Heart right ventricle (tissue), 16 donors: ENCODE measurements at regions not wholly inside any gene's neighbourhood (a gene's known extent, or its start where the extent isn't known, plus 50 kb on each side); places are given as distances from the start of the nearest gene placed in this dataset.

Source experiments
- ATAC-seq, 8 donors: fragments of 200-7000 bp; cut with Tn5 transposase; one replicate each; pipeline ENCODE4 v1.9.1; 2020; ENCODE audit warnings: mild to moderate bottlenecking in 8 of 8, moderate library complexity in 8 of 8, moderate number of reproducible peaks in 1 of 8
- DNase-seq, 2 donors: peaks; one replicate each; pipeline ENCODE4 v3.0.0-alpha.2; 2020
- H3K27ac ChIP-seq, 10 donors: fragments of 200-600 bp; sonication (generic) in 2 of 10; one replicate each; pipeline versions ENCODE4 v1.5.0 to v1.8.0; 2020 to 2022; ENCODE audit warnings: mild to moderate bottlenecking in 3 of 10
- H3K27me3 ChIP-seq, 7 donors: fragments of 200-600 bp; one replicate each; pipeline ENCODE4 v1.8.0; 2021 to 2022; ENCODE audit warnings: mild to moderate bottlenecking in 2 of 7
- H3K36me3 ChIP-seq, 9 donors: fragments of 200-600 bp; sonication (generic) in 1 of 9; one replicate each; pipeline versions ENCODE4 v1.5.0 to v1.8.0; 2020 to 2022; ENCODE audit warnings: mild to moderate bottlenecking in 2 of 9
- H3K4me1 ChIP-seq, 9 donors: fragments of 200-600 bp; sonication (generic) in 1 of 9; one replicate each; pipeline versions ENCODE4 v1.5.0 to v1.8.0; 2020 to 2022; ENCODE audit warnings: mild to moderate bottlenecking in 4 of 9
- H3K4me3 ChIP-seq, 10 donors: fragments of 200-600 bp; sonication (generic) in 2 of 10; one replicate each; pipeline versions ENCODE4 v1.5.0 to v1.8.0; 2020 to 2022; ENCODE audit warnings: mild to moderate bottlenecking in 7 of 10, moderate library complexity in 2 of 10
- H3K9me3 ChIP-seq, 11 donors: fragments of 200-600 bp in 10 of 11; sonication (generic) in 2 of 11; one replicate each; pipeline versions ENCODE4 v1.5.0 to v1.8.0; 2013 to 2022; ENCODE audit warnings: mild to moderate bottlenecking in 2 of 11, control low read depth in 1 of 11, moderate library complexity in 1 of 11
- CTCF ChIP-seq, 9 donors: fragments of 200-600 bp; sonication (generic) in 2 of 9; IDR thresholded peaks; one replicate each; pipeline versions ENCODE4 v1.5.0 to v1.8.0; 2021 to 2022; ENCODE audit warnings: antibody characterized with exemption in 9 of 9, mild to moderate bottlenecking in 5 of 9, moderate library complexity in 1 of 9
- WGBS, 2 donors: extraction: QIAGEN DNeasy Blood & Tissue Kit; methylation state at CpG; one replicate each; pipeline ENCODE4 v1.1.7; 2013; ENCODE audit warnings: inconsistent platforms in 1 of 2; 5-methylcytosine and 5-hydroxymethylcytosine counted together
- intact Hi-C, 10 donors: fragments of 100-400 bp; cut with DNase I; formaldehyde crosslinking; loops; one replicate each; pipeline versions ENCODE4 v1.11.1 to v1.14.2; 2022
- donor health status: Arrhythmogenic right ventricular cardiomyopathy.
- donor health status: ischemic (EF 13 %, LVEDD 7.1; RV severe dilation, severe dysfunction).
- donor health status: healthy with polysubstance abuse.
- donor health status: DM: no; HTN: yes; CAD: no.
- donor health status: DM: no; HTN: no; CAD: no.
- donor health status: ischemic (EF 25% LVEDD 6.9; RV normal size, moderate dysfunction).
- donor health status: ischemic (EF 25% LVEDD 5.7; RV mildly dilated, moderate dysfunction).
- donor health status: healthy.
- donor health status: DM: yes; HTN: yes; CAD: no.
- donor health status: Ischemic cardiomyopathy.
- donor health status: ischemic (EF 35%, LVEDD 5.7; RV mildly dilated, moderate dysfunction).
- donor health status: nonischemic (EF 11% LVEDD 7.7; RV severe dilation, severe dysfunction).
- donor health status: DM: yes; HTN: yes; CAD: no.
- donor health status: PGD.
- donor health status: ischemic (EF 29% LVEDD 5.4; RV normal size, mild dysfunction).
- donor health status: nonischemic (EF 23%, LVEDD 6.1; RV moderate dilation, normal function).

- no peak for ATAC-seq
- 74 to 78% methylated on average over 6 of the region's 6 CpGs for WGBS, 2 donors
These were observed 203.0 kb downstream of the MED10 start for GRCh38 chr5:6175172-6175854.

DNA sequence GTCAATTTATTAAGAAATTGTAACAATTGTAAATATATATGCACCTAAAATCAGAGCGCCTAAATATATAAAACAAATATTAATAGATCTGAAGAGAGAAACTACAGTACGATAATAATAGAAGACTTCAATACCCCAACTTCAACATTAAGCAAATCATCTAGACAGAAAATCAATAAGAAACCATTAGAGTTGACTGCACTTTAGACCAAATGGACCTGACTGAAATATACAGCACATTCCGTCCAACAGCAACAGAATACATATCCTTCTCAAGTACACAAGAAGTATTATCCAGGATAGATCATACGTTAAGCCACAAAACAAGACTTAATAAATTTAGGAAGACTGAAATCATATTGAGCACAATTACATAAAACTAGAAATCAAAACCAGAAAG is 208.7 kb downstream of the MED10 start:
- ATAC-seq (no peak), DNase-seq (no peak)
- intact Hi-C loops: no loop called here
- TF ChIP-seq CTCF (IDR thresholded peaks at IDR 0.05): no peak
- WGBS, 2 donors: 80 to 81% methylated on average over 4 of the region's 4 CpGs
- H3K9me3 ChIP-seq: no peaks in the 10 kb centered on the region
- no peaks in the 10 kb centered on the region for H3K4me1 ChIP-seq
- H3K27ac ChIP-seq: no peak overlapping the region
- H3K27me3 ChIP-seq: peaks cover 0 to 2% (median 0%) of the 10 kb centered on the region in 7 donors
- no peak overlapping the region for H3K4me3 ChIP-seq
- H3K36me3 ChIP-seq: no peaks in the 10 kb centered on the region

More at GRCh38 chr5:6175172-6175854, 203.0 kb downstream of the MED10 start:
- H3K4me1 ChIP-seq: no peaks in the 10 kb centered on the region
- H3K27ac ChIP-seq: no peak overlapping the region
- H3K27me3 ChIP-seq: peaks cover 0 to 3% (median 0%) of the 10 kb centered on the region in 7 donors
- intact Hi-C loops: no loop called here
- no peaks in the 10 kb centered on the region for H3K36me3 ChIP-seq
- no peaks in the 10 kb centered on the region for H3K9me3 ChIP-seq
- no peak overlapping the region for H3K4me3 ChIP-seq
- no peak for DNase-seq
- TF ChIP-seq CTCF (IDR thresholded peaks at IDR 0.05): no peak

GRCh38 chr5:6166698-6167394 is 211.5 kb downstream of the MED10 start:
- no peak for TF ChIP-seq CTCF (IDR thresholded peaks at IDR 0.05)
- no peak overlapping the region for H3K4me3 ChIP-seq
- no peak for DNase-seq
- H3K9me3 ChIP-seq: no peaks in the 10 kb centered on the region
- intact Hi-C loops: no loop called here
- H3K27ac ChIP-seq: no peak overlapping the region
- 80 to 81% methylated on average over 2 of the region's 2 CpGs for WGBS, 2 donors
- H3K36me3 ChIP-seq: no peaks in the 10 kb centered on the region
- no peak for ATAC-seq
- H3K27me3 ChIP-seq: peaks cover 0 to 13% (median 6%) of the 10 kb centered on the region in 7 donors
- no peaks in the 10 kb centered on the region for H3K4me1 ChIP-seq

DNA sequence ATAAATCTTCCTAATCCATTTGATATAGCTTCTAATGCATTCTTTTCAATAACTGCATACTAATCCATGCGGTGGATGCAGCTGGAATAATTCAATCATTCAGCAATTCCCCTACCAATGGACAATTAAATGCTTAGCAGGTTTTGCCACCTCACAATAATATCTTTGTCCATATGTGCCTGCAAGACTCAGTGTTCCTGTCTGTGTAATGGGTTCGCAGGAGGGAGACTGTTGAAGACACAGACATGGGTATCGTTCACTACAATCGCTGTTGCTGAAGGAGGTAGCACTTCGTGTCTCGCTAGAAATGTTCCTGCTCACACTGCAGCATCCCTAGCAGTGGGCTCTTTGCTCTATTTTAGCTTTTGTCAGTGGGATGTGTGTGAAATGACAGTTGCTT is 214.4 kb downstream of the MED10 start:
- intact Hi-C loops: no loop called here
- Histone ChIP-seq H3K4me3 (no peak overlapping the region), H3K27ac (no peak overlapping the region), H3K9me3 (no peaks in the 10 kb centered on the region), H3K36me3 (no peaks in the 10 kb centered on the region), H3K27me3 (peaks cover 0 to 13% (median 6%) of the 10 kb centered on the region in 7 donors), H3K4me1 (no peaks in the 10 kb centered on the region)
- no peak for TF ChIP-seq CTCF (IDR thresholded peaks at IDR 0.05)
- DNase-seq: no peak
- 87 to 92% methylated on average over 6 of the region's 6 CpGs for WGBS, 2 donors
- ATAC-seq: no peak
